GM23338 (cell line): ENCODE measurements at regions not wholly inside any gene's neighbourhood (a gene's known extent, or its start where the extent isn't known, plus 50 kb on each side); places are given as distances from the start of the nearest gene placed in this dataset.

ENCODE experiments used
- CREB1 ChIP-seq: fragments of 250-450 bp; sonication (Bioruptor Pico); IDR thresholded peaks from 2 replicates; pipeline ENCODE4 v1.5.0; 2020; ENCODE audit warnings: low read depth, mild to moderate bottlenecking, moderate library complexity
- EZH2 ChIP-seq: fragments of 200-600 bp; sonication (generic); IDR thresholded peaks from one replicate; pipeline ENCODE4 v1.8.0; 2017; ENCODE audit warnings: antibody characterized with exemption, mild to moderate bottlenecking, low read depth; ENCODE audit not compliant: unreplicated experiment
- EZH2phosphoT487 ChIP-seq: fragments of 200-600 bp; sonication (generic); IDR thresholded peaks from one replicate; pipeline ENCODE4 v1.8.1; 2018; ENCODE audit warnings: antibody characterized with exemption; ENCODE audit not compliant: unreplicated experiment
- JUNB ChIP-seq: IDR thresholded peaks from one replicate; pipeline ENCODE4 v1.6.1; 2016; ENCODE audit warnings: antibody characterized with exemption; ENCODE audit not compliant: unreplicated experiment
- NANOG ChIP-seq: IDR thresholded peaks from 2 replicates; pipeline ENCODE4 v1.6.1; 2016; ENCODE audit warnings: antibody characterized with exemption, borderline replicate concordance
- POLR2AphosphoS5 ChIP-seq: IDR thresholded peaks from 2 replicates; pipeline ENCODE4 v1.6.1; 2016; ENCODE audit warnings: antibody characterized with exemption, low read depth
- STAT1 ChIP-seq: IDR thresholded peaks from one replicate; pipeline ENCODE4 v1.6.1; 2016; ENCODE audit warnings: antibody characterized with exemption; ENCODE audit not compliant: unreplicated experiment
- ZNF114 ChIP-seq: fragments of 250-450 bp; sonication (Bioruptor Pico); IDR thresholded peaks from 2 replicates; pipeline ENCODE4 v1.5.0; 2020; ENCODE audit warnings: mild to moderate bottlenecking, moderate library complexity
- TF ChIP-seq, protein P1 (sequence below): fragments of 250-450 bp; sonication (Bioruptor Pico); IDR thresholded peaks from 2 replicates; pipeline ENCODE4 v1.5.0; 2020; ENCODE audit warnings: mild to moderate bottlenecking, moderate library complexity
- TF ChIP-seq, protein P2 (sequence below): IDR thresholded peaks from 2 replicates; pipeline ENCODE4 v1.6.1; 2016; ENCODE audit warnings: antibody characterized with exemption
- TF ChIP-seq, protein P3 (sequence below): IDR thresholded peaks from one replicate; pipeline ENCODE4 v1.6.1; 2018; ENCODE audit warnings: antibody characterized with exemption; ENCODE audit not compliant: unreplicated experiment

- TF ChIP-seq, protein P1, sequence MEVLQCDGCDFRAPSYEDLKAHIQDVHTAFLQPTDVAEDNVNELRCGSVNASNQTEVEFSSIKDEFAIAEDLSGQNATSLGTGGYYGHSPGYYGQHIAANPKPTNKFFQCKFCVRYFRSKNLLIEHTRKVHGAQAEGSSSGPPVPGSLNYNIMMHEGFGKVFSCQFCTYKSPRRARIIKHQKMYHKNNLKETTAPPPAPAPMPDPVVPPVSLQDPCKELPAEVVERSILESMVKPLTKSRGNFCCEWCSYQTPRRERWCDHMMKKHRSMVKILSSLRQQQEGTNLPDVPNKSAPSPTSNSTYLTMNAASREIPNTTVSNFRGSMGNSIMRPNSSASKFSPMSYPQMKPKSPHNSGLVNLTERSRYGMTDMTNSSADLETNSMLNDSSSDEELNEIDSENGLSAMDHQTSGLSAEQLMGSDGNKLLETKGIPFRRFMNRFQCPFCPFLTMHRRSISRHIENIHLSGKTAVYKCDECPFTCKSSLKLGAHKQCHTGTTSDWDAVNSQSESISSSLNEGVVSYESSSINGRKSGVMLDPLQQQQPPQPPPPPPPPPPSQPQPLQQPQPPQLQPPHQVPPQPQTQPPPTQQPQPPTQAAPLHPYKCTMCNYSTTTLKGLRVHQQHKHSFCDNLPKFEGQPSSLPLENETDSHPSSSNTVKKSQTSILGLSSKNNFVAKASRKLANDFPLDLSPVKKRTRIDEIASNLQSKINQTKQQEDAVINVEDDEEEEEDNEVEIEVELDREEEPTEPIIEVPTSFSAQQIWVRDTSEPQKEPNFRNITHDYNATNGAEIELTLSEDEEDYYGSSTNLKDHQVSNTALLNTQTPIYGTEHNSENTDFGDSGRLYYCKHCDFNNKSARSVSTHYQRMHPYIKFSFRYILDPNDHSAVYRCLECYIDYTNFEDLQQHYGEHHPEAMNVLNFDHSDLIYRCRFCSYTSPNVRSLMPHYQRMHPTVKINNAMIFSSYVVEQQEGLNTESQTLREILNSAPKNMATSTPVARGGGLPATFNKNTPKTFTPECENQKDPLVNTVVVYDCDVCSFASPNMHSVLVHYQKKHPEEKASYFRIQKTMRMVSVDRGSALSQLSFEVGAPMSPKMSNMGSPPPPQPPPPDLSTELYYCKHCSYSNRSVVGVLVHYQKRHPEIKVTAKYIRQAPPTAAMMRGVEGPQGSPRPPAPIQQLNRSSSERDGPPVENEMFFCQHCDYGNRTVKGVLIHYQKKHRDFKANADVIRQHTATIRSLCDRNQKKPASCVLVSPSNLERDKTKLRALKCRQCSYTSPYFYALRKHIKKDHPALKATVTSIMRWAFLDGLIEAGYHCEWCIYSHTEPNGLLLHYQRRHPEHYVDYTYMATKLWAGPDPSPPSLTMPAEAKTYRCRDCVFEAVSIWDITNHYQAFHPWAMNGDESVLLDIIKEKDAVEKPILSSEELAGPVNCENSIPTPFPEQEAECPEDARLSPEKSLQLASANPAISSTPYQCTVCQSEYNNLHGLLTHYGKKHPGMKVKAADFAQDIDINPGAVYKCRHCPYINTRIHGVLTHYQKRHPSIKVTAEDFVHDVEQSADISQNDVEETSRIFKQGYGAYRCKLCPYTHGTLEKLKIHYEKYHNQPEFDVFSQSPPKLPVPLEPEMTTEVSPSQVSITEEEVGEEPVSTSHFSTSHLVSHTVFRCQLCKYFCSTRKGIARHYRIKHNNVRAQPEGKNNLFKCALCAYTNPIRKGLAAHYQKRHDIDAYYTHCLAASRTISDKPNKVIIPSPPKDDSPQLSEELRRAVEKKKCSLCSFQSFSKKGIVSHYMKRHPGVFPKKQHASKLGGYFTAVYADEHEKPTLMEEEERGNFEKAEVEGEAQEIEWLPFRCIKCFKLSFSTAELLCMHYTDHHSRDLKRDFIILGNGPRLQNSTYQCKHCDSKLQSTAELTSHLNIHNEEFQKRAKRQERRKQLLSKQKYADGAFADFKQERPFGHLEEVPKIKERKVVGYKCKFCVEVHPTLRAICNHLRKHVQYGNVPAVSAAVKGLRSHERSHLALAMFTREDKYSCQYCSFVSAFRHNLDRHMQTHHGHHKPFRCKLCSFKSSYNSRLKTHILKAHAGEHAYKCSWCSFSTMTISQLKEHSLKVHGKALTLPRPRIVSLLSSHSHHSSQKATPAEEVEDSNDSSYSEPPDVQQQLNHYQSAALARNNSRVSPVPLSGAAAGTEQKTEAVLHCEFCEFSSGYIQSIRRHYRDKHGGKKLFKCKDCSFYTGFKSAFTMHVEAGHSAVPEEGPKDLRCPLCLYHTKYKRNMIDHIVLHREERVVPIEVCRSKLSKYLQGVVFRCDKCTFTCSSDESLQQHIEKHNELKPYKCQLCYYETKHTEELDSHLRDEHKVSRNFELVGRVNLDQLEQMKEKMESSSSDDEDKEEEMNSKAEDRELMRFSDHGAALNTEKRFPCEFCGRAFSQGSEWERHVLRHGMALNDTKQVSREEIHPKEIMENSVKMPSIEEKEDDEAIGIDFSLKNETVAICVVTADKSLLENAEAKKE (CRISPR knock-in tag), result no peak
- TF ChIP-seq ZNF114 (CRISPR knock-in tag), result no peak
- TF ChIP-seq NANOG, result no peak
- TF ChIP-seq, protein P2, sequence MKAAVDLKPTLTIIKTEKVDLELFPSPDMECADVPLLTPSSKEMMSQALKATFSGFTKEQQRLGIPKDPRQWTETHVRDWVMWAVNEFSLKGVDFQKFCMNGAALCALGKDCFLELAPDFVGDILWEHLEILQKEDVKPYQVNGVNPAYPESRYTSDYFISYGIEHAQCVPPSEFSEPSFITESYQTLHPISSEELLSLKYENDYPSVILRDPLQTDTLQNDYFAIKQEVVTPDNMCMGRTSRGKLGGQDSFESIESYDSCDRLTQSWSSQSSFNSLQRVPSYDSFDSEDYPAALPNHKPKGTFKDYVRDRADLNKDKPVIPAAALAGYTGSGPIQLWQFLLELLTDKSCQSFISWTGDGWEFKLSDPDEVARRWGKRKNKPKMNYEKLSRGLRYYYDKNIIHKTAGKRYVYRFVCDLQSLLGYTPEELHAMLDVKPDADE, result no peak
- no peak for TF ChIP-seq CREB1
- no peak for TF ChIP-seq JUNB
- TF ChIP-seq EZH2phosphoT487, result no peak
- TF ChIP-seq, protein P3, sequence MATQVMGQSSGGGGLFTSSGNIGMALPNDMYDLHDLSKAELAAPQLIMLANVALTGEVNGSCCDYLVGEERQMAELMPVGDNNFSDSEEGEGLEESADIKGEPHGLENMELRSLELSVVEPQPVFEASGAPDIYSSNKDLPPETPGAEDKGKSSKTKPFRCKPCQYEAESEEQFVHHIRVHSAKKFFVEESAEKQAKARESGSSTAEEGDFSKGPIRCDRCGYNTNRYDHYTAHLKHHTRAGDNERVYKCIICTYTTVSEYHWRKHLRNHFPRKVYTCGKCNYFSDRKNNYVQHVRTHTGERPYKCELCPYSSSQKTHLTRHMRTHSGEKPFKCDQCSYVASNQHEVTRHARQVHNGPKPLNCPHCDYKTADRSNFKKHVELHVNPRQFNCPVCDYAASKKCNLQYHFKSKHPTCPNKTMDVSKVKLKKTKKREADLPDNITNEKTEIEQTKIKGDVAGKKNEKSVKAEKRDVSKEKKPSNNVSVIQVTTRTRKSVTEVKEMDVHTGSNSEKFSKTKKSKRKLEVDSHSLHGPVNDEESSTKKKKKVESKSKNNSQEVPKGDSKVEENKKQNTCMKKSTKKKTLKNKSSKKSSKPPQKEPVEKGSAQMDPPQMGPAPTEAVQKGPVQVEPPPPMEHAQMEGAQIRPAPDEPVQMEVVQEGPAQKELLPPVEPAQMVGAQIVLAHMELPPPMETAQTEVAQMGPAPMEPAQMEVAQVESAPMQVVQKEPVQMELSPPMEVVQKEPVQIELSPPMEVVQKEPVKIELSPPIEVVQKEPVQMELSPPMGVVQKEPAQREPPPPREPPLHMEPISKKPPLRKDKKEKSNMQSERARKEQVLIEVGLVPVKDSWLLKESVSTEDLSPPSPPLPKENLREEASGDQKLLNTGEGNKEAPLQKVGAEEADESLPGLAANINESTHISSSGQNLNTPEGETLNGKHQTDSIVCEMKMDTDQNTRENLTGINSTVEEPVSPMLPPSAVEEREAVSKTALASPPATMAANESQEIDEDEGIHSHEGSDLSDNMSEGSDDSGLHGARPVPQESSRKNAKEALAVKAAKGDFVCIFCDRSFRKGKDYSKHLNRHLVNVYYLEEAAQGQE, result no peak
- TF ChIP-seq STAT1, result no peak
- no peak for TF ChIP-seq EZH2
- TF ChIP-seq POLR2AphosphoS5, result no peak
Measured at GRCh38 chr5:148902478-148902877, 76.1 kb downstream of the ADRB2 start (continued).
